Endodermal cell (in vitro differentiated cells): ENCODE measurements at regions not wholly inside any gene's neighbourhood (a gene's known extent, or its start where the extent isn't known, plus 50 kb on each side); places are given as distances from the start of the nearest gene placed in this dataset.

Source experiments
- DNase-seq: peaks from one replicate; pipeline ENCODE4 v3.0.0-alpha.2; 2017
- H3K27ac ChIP-seq: 2 replicates; pipeline ENCODE4 v1.5.1; 2013; ENCODE audit warnings: mild to moderate bottlenecking, low read depth, low read length, moderate library complexity
- H3K27me3 ChIP-seq: 2 replicates; pipeline ENCODE4 v1.6.1; 2013; ENCODE audit warnings: mild to moderate bottlenecking, low read length, moderate library complexity; ENCODE audit not compliant: insufficient read depth, control insufficient read depth, poor library complexity, severe bottlenecking
- H3K36me3 ChIP-seq: 2 replicates; pipeline ENCODE4 v1.7.0; 2013; ENCODE audit warnings: mild to moderate bottlenecking, low read length, moderate library complexity; ENCODE audit not compliant: control insufficient read depth, insufficient read depth
- H3K4me1 ChIP-seq: one replicate; pipeline ENCODE4 v1.7.0; 2013; ENCODE audit warnings: low read length; ENCODE audit not compliant: control insufficient read depth, insufficient read depth
- H3K4me3 ChIP-seq: 2 replicates; pipeline ENCODE4 v1.5.1; 2013; ENCODE audit warnings: mild to moderate bottlenecking, low read length, moderate library complexity
- H3K9ac ChIP-seq: 2 replicates; pipeline ENCODE4 v1.6.1; 2013; ENCODE audit warnings: mild to moderate bottlenecking, low read length, moderate library complexity; ENCODE audit not compliant: poor library complexity, severe bottlenecking; ENCODE audit errors: extremely low read depth
- H3K9me3 ChIP-seq: 2 replicates; pipeline ENCODE4 v1.6.1; 2013; ENCODE audit warnings: mild to moderate bottlenecking, low read length, moderate library complexity; ENCODE audit not compliant: control insufficient read depth
- H3K27ac Mint-ChIP-seq: 2 replicates; pipeline ENCODE4 v1.8.0; 2020; ENCODE audit warnings: mixed read lengths
- H3K27me3 Mint-ChIP-seq: 2 replicates; pipeline ENCODE4 v1.8.0; 2021; ENCODE audit warnings: mild to moderate bottlenecking, mixed read lengths; ENCODE audit not compliant: insufficient read depth
- H3K36me3 Mint-ChIP-seq: 2 replicates; pipeline ENCODE4 v1.8.0; 2020; ENCODE audit warnings: low read depth, mixed read lengths
- H3K4me1 Mint-ChIP-seq: 2 replicates; pipeline ENCODE4 v1.8.0; 2020; ENCODE audit warnings: mixed read lengths
- H3K4me3 Mint-ChIP-seq: 2 replicates; pipeline ENCODE4 v1.8.0; 2020; ENCODE audit warnings: mild to moderate bottlenecking, moderate library complexity, mixed read lengths
- H3K9me3 Mint-ChIP-seq: 2 replicates; pipeline ENCODE4 v1.8.0; 2020; ENCODE audit warnings: mild to moderate bottlenecking, mixed read lengths
- CTCF ChIP-seq: fragments of 200-600 bp; sonication (generic); conservative IDR thresholded peaks from 2 replicates; pipeline ENCODE4 v1.5.0; 2021; ENCODE audit warnings: antibody characterized with exemption, mild to moderate bottlenecking
- WGBS, 2 experiments: methylation state at CpG; one replicate each; pipeline versions ENCODE4 v1.1.5 to v1.1.7; 2013; ENCODE audit warnings: missing lambda C conversion rate in 2 of 2, mixed read lengths in 1 of 2; ENCODE audit not compliant: insufficient coverage in 1 of 2, insufficient read length in 1 of 2; 5-methylcytosine and 5-hydroxymethylcytosine counted together

- H3K4me3 ChIP-seq: no peak overlapping the region
- H3K9ac ChIP-seq: no peak overlapping the region
- TF ChIP-seq CTCF: no peak
- H3K27me3 ChIP-seq: no peaks in the 10 kb centered on the region
- Mint-ChIP-seq H3K9me3 (no peaks in the 10 kb centered on the region), H3K4me3 (no peak overlapping the region), H3K27me3 (no peaks in the 10 kb centered on the region), H3K27ac (no peak overlapping the region), H3K4me1 (no peaks in the 10 kb centered on the region), H3K36me3 (no peaks in the 10 kb centered on the region)
- H3K27ac ChIP-seq: no peak overlapping the region
- H3K36me3 ChIP-seq: no peaks in the 10 kb centered on the region
- no peaks in the 10 kb centered on the region for H3K9me3 ChIP-seq
- DNase-seq: no peak
- H3K4me1 ChIP-seq: no peaks in the 10 kb centered on the region
These were observed 461.9 kb downstream of the PCDH17 start for GRCh38 chr13:58093394-58093793.

- TF ChIP-seq CTCF: no peak
These were observed 466.3 kb downstream of the PCDH17 start for GRCh38 chr13:58097831-58098230.

GRCh38 chr13:58119351-58119750 lies 487.8 kb downstream of the PCDH17 start:
- no peaks in the 10 kb centered on the region for H3K36me3 ChIP-seq
- no peaks in the 10 kb centered on the region for H3K36me3 Mint-ChIP-seq
- H3K4me1 Mint-ChIP-seq: no peaks in the 10 kb centered on the region
- no peaks in the 10 kb centered on the region for H3K9me3 ChIP-seq
- DNase-seq: no peak
- H3K27ac Mint-ChIP-seq: no peak overlapping the region
- no peaks in the 10 kb centered on the region for H3K27me3 Mint-ChIP-seq
- 87% methylated on average over 1 of the region's 1 CpG; no CpG with 5 or more reads in 1 of the 2 experiments for WGBS, 2 experiments
- H3K27me3 ChIP-seq: no peaks in the 10 kb centered on the region
- H3K9ac ChIP-seq: no peak overlapping the region
- no peak for TF ChIP-seq CTCF
- H3K4me1 ChIP-seq: no peaks in the 10 kb centered on the region
- no peak overlapping the region for H3K4me3 ChIP-seq
- no peaks in the 10 kb centered on the region for H3K9me3 Mint-ChIP-seq
- no peak overlapping the region for H3K4me3 Mint-ChIP-seq
- H3K27ac ChIP-seq: no peak overlapping the region

More at GRCh38 chr13:58097831-58098230, 466.3 kb downstream of the PCDH17 start:
- no peaks in the 10 kb centered on the region for H3K9me3 ChIP-seq
- Mint-ChIP-seq H3K36me3 (no peaks in the 10 kb centered on the region), H3K27ac (no peak overlapping the region), H3K4me3 (no peak overlapping the region), H3K4me1 (no peaks in the 10 kb centered on the region), H3K9me3 (no peaks in the 10 kb centered on the region), H3K27me3 (no peaks in the 10 kb centered on the region)
- no peaks in the 10 kb centered on the region for H3K36me3 ChIP-seq
- no peak overlapping the region for H3K9ac ChIP-seq
- no peak overlapping the region for H3K4me3 ChIP-seq
- DNase-seq: no peak
- H3K27me3 ChIP-seq: no peaks in the 10 kb centered on the region
- no peaks in the 10 kb centered on the region for H3K4me1 ChIP-seq
- no peak overlapping the region for H3K27ac ChIP-seq
- 83 to 100% methylated on average over 1 of the region's 1 CpG for WGBS, 2 experiments
